Smooth muscle cell (in vitro differentiated cells): ENCODE measurements at regions not wholly inside any gene's neighbourhood (a gene's known extent, or its start where the extent isn't known, plus 50 kb on each side); places are given as distances from the start of the nearest gene placed in this dataset.
"Not testable (repeated sequence)": the region's sequence is repeated elsewhere in the genome, so short reads cannot be mapped to it uniquely, and the experiment has no call there.

Experiments used
- DNase-seq: peaks from one replicate; lab custom pipeline; 2025; ENCODE audit not compliant: unreplicated experiment; lab: John Stamatoyannopoulos, UW
- H2AFZ ChIP-seq: fragments of 200-600 bp; sonication (generic); 2 replicates; pipeline ENCODE4 v1.6.0; 2016; ENCODE audit warnings: antibody characterized with exemption, low read depth, mild to moderate bottlenecking
- H3F3A ChIP-seq: fragments of 200-600 bp; sonication (generic); 2 replicates; pipeline ENCODE4 v1.6.0; 2017; ENCODE audit warnings: antibody characterized with exemption, low read depth
- H3K27ac ChIP-seq: fragments of 200-600 bp; sonication (generic); 2 replicates; pipeline ENCODE4 v1.5.1; 2016; ENCODE audit warnings: low read depth, mild to moderate bottlenecking
- H3K27me3 ChIP-seq: fragments of 200-600 bp; sonication (generic); 2 replicates; pipeline ENCODE4 v1.6.1; 2016; ENCODE audit warnings: low read depth, mild to moderate bottlenecking
- H3K36me3 ChIP-seq: fragments of 200-600 bp; sonication (generic); 2 replicates; pipeline ENCODE4 v1.5.1; 2016; ENCODE audit warnings: low read depth
- H3K4me1 ChIP-seq: fragments of 200-600 bp; sonication (generic); 2 replicates; pipeline ENCODE4 v1.5.1; 2016; ENCODE audit warnings: low read depth
- H3K4me2 ChIP-seq: fragments of 200-600 bp; sonication (generic); 2 replicates; pipeline ENCODE4 v1.6.0; 2016; ENCODE audit warnings: mild to moderate bottlenecking
- H3K4me3 ChIP-seq: fragments of 200-600 bp; sonication (generic); 2 replicates; pipeline ENCODE4 v1.5.1; 2016; ENCODE audit warnings: mild to moderate bottlenecking
- H3K79me2 ChIP-seq: fragments of 200-600 bp; sonication (generic); 2 replicates; pipeline ENCODE4 v1.6.0; 2016; ENCODE audit warnings: low read depth, mild to moderate bottlenecking
- H3K9ac ChIP-seq: fragments of 200-600 bp; sonication (generic); 2 replicates; pipeline ENCODE4 v1.6.0; 2016; ENCODE audit warnings: low read depth
- H3K9me3 ChIP-seq: fragments of 200-600 bp; sonication (generic); replicated peaks from 2 replicates; pipeline ENCODE4 v1.5.1; 2016; ENCODE audit warnings: low read depth
- H4K20me1 ChIP-seq: fragments of 200-600 bp; sonication (generic); 2 replicates; pipeline ENCODE4 v1.6.0; 2016; ENCODE audit warnings: low read depth
- WGBS: methylation state at CpG from one replicate; pipeline ENCODE4 v1.1.7; 2016; ENCODE audit warnings: low lambda C conversion rate; 5-methylcytosine and 5-hydroxymethylcytosine counted together
- TF ChIP-seq, protein P1 (sequence below): fragments of 200-600 bp; sonication (generic); IDR thresholded peaks from 2 replicates; pipeline ENCODE4 v1.5.1; 2017; ENCODE audit warnings: borderline replicate concordance, mild to moderate bottlenecking, antibody characterized with exemption; ENCODE audit not compliant: insufficient read depth, poor library complexity, severe bottlenecking

DNA sequence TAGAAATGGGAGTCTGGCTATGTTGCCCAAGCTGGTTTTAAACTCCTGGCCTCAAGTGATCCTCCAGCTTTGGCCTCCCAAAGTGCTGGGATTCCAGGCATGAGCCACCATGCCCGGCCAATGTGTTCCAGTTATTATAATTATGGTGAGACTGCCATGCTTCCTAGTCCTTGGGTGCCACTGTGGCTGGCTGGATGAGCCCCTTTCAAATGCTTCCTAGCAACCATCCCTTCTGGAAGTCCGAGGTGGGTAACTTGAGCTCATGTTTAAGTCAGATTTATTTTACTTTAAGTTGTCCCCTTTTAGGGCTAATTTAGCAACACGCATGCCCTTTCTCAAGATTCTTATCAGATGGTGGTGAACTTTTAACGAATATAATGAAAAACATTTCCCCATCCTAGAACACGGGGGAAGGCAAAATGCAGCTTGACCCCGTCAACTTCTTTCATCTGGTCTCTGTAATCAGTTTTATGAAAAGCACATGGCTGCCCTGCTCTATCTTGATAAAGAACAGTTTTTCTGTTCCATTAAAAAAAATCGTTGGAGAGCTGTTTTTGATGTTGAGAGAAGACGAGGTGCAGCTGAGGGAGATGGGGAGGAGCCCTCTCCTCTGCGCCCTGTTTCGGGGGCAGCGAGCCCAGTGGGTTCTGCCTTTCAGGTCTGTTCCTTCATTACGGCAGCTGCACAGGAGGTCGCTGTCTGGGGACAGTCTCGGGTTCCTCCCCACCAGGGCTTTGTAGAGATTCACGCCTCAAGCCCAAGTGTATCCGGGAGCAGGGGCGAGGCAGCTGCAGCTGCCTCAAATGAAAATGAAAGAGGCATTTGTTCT lies 61.0 kb upstream of the MKI67 start:
- Histone ChIP-seq H3K9ac (no peak overlapping the region), H3K4me3 (no peak overlapping the region), H3K4me2 (no peak overlapping the region), H3K27ac (no peak overlapping the region), H3K79me2 (no peaks in the 10 kb centered on the region), H3K27me3 (peaks cover 13% of the 10 kb centered on the region), H3F3A (no peaks in the 10 kb centered on the region), H3K9me3 (no peaks in the 10 kb centered on the region), H4K20me1 (no peaks in the 10 kb centered on the region), H3K4me1 (no peaks in the 10 kb centered on the region), H2AFZ (no peak overlapping the region), H3K36me3 (no peaks in the 10 kb centered on the region)
- TF ChIP-seq, protein P1, sequence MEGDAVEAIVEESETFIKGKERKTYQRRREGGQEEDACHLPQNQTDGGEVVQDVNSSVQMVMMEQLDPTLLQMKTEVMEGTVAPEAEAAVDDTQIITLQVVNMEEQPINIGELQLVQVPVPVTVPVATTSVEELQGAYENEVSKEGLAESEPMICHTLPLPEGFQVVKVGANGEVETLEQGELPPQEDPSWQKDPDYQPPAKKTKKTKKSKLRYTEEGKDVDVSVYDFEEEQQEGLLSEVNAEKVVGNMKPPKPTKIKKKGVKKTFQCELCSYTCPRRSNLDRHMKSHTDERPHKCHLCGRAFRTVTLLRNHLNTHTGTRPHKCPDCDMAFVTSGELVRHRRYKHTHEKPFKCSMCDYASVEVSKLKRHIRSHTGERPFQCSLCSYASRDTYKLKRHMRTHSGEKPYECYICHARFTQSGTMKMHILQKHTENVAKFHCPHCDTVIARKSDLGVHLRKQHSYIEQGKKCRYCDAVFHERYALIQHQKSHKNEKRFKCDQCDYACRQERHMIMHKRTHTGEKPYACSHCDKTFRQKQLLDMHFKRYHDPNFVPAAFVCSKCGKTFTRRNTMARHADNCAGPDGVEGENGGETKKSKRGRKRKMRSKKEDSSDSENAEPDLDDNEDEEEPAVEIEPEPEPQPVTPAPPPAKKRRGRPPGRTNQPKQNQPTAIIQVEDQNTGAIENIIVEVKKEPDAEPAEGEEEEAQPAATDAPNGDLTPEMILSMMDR, result no peak
- WGBS, result 67% methylated on average over 17 of the region's 17 CpGs
- DNase-seq, result no peak

DNA sequence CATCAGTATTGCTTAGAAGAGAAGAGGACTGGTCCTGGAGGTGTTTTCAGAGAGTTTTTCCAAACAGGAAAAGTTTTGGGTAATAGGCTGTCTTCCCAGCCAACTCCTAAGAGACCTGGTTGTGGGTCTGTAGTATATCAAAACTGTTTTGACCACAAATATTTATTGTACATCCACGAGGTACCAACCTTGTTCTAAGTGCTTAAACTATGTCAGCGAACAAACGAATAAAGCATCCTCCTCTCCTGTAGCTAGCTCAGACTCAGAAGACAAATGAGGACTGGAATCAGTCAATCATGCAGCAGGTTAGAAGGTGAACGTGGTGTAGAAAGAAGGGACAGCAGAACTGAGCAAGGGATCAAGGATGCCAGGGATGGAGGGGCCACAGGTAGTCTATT lies 61.6 kb upstream of the MKI67 start:
- no peak overlapping the region for H3K4me2 ChIP-seq
- no peak overlapping the region for H3K9ac ChIP-seq
- no peak overlapping the region for H3K4me3 ChIP-seq
- peaks cover 13% of the 10 kb centered on the region for H3K27me3 ChIP-seq
- TF ChIP-seq, protein P1, result no peak
- H3K4me1 ChIP-seq, result no peaks in the 10 kb centered on the region
- no peak for DNase-seq
- 71% methylated on average over 4 of the region's 4 CpGs for WGBS
- no peaks in the 10 kb centered on the region for H3K79me2 ChIP-seq
- no peak overlapping the region for H2AFZ ChIP-seq
- H4K20me1 ChIP-seq, result no peaks in the 10 kb centered on the region
- no peak overlapping the region for H3K27ac ChIP-seq
- no peaks in the 10 kb centered on the region for H3K9me3 ChIP-seq
- H3F3A ChIP-seq, result no peaks in the 10 kb centered on the region
- no peaks in the 10 kb centered on the region for H3K36me3 ChIP-seq

DNA sequence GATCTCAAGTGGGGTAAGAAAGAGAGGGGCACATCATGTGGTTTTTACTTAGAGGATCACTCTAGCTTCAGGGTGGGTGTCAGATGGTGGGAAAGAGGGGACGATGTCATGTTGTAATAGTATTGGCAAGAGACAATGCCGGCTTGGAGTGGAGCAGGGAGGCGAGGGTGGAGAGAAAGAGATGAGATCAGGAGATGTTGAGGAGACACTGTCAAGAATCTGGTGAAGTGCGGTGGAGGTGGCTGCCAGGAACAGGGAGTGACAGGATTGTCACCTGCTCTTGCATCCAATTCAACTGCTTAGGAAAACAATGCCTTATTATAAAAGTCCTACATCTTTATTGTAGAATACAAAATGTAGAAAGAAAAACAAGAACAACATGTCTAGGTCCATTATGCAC lies 63.0 kb upstream of the MKI67 start:
- Histone ChIP-seq H4K20me1 (no peaks in the 10 kb centered on the region), H3K9me3 (no peaks in the 10 kb centered on the region), H2AFZ (no peak overlapping the region), H3K27me3 (peaks cover 13% of the 10 kb centered on the region), H3K4me1 (no peaks in the 10 kb centered on the region), H3K9ac (no peak overlapping the region), H3K4me3 (no peak overlapping the region), H3K79me2 (no peaks in the 10 kb centered on the region), H3K27ac (no peak overlapping the region), H3K4me2 (no peak overlapping the region), H3K36me3 (no peaks in the 10 kb centered on the region), H3F3A (no peaks in the 10 kb centered on the region)
- TF ChIP-seq, protein P1, result no peak
- DNase-seq, result no peak
- WGBS, result 86% methylated on average over 4 of the region's 4 CpGs

DNA sequence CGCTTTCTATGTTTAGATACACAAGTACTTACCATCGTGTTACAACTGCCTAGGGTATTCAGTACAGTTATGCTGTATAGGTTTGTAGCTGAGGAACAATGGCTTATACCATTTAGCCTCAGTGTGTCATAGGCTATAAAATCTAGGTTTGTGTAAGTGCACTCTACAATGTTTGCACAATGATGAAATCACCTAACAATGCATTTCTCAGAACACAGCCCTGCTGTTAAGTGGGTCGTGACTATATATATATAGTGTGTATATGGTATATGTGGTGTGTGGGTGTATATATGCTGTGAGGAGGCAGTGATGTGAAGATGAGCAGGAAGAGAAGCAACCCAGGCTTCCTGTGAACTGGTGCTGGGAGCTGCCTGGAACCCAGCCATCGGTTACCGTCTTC lies 65.6 kb upstream of the MKI67 start:
- H3K9ac ChIP-seq, result no peak overlapping the region
- no peak overlapping the region for H3K4me3 ChIP-seq
- peaks cover 6% of the 10 kb centered on the region for H3K27me3 ChIP-seq
- TF ChIP-seq, protein P1, result no peak
- no peaks in the 10 kb centered on the region for H3K79me2 ChIP-seq
- DNase-seq, result no peak
- H3K27ac ChIP-seq, result no peak overlapping the region
- no peak overlapping the region for H2AFZ ChIP-seq
- no peak overlapping the region for H3K4me2 ChIP-seq
- no peaks in the 10 kb centered on the region for H4K20me1 ChIP-seq
- H3K4me1 ChIP-seq, result no peaks in the 10 kb centered on the region
- H3K36me3 ChIP-seq, result no peaks in the 10 kb centered on the region
- WGBS, result 93% methylated on average over 5 of the region's 5 CpGs
- H3F3A ChIP-seq, result no peaks in the 10 kb centered on the region
- no peaks in the 10 kb centered on the region for H3K9me3 ChIP-seq

DNA sequence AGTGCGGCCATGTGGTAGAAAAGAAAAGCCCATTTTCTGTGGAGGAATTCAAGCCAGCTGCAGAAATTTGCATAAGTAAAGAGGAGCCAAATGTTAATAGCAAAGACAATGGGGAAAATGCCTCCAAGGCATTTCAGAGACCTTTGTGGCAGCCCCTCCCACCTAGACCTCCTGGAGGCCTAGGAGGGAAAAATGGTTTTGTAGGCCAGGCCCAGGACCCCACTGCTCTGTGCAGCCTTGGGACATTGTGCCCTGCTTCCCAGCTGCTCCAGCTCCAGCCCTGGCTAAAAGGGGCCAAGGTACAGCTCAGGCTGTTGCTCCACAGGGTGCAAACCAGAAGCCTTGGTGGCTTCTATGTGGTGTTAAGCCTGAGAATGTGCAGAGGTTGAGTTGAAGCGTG lies 75.6 kb upstream of the MKI67 start:
- WGBS, result 94% methylated on average over 2 of the region's 2 CpGs
- H3K4me2 ChIP-seq, H3F3A ChIP-seq, H3K27me3 ChIP-seq, H3K9ac ChIP-seq, H2AFZ ChIP-seq, DNase-seq, H3K4me1 ChIP-seq, H3K4me3 ChIP-seq, H4K20me1 ChIP-seq, H3K36me3 ChIP-seq, H3K9me3 ChIP-seq, H3K79me2 ChIP-seq, H3K27ac ChIP-seq: not testable (repeated sequence)
